GM21619 (cell line): ENCODE measurements at regions not wholly inside any gene's neighbourhood (a gene's known extent, or its start where the extent isn't known, plus 50 kb on each side); places are given as distances from the start of the nearest gene placed in this dataset.
"Not testable (repeated sequence)": the region's sequence is repeated elsewhere in the genome, so short reads cannot be mapped to it uniquely, and the experiment has no call there.

Experiments
- ATAC-seq: cut with Tn5 transposase; IDR thresholded peaks from one replicate; pipeline ENCODE4 v1.9.1; 2021; ENCODE audit not compliant: unreplicated experiment

DNA sequence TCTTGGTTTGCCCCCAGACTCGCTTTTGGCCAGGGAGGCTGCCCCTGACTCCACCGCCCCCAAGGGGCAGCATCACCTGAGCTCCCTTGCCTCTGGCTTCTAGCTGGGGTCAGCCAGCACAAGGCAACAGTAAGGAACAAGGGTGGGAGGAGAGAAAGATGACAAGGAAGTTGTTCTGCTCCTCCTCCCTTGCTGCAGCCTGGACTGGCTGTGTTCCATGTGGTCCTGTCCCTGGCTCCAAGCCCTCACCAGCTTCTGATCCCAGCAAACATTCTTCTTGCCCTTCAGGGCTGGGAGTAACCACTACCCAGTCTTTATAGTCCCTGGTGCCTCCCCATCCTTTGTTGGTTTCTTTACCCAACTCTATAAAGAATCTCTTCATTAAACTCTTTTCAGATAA is 100.3 kb upstream of the SPIN1 start:
- ATAC-seq = no peak

DNA sequence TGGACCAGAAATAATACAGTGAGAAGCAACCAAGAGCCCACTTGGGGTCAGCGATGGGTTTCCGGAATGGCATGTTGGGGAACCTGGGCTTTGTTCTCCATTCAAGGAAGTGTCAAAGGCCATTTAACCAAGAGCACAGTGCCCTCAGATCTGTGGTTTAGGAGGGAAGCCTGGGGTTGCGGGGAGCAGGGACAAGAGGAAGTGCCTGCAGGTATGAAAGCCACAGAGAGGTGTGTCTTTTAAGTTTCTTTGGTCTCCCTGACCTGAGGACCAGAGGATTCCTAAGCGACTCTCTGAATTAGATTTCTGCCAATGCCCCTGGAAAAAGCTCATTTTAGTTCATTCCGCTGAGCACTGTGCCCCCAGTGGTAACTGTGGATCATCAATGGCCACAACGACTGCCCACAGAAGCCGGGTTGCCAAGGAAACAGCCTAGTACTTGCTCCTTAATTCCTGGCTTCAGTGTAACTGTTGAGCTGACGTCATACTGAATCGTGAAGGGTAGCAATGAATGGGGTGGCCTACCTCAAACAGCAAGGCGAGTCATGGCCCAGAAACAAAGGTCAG is 107.3 kb upstream of the SPIN1 start:
- ATAC-seq = no peak

DNA sequence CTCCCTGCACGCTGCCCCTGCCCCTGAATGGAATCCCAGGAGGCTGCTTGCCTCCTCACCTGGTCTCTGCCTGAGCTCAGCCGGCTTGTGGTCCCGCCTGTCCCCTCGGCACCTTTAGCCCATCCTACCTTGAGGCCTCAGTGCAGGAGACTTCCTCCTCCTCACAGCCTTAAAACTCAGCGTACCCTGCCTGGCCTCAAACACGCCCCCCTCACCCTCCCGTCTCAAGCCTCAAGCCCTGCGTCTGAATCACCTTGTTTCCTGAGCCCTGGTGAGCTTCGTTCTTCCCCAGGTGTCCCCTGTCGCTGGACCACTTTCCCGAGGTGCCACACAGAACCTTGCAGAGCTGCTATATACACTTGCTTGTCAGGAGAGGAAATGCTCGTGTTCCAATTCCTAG is 110.2 kb upstream of the SPIN1 start:
- no peak for ATAC-seq

DNA sequence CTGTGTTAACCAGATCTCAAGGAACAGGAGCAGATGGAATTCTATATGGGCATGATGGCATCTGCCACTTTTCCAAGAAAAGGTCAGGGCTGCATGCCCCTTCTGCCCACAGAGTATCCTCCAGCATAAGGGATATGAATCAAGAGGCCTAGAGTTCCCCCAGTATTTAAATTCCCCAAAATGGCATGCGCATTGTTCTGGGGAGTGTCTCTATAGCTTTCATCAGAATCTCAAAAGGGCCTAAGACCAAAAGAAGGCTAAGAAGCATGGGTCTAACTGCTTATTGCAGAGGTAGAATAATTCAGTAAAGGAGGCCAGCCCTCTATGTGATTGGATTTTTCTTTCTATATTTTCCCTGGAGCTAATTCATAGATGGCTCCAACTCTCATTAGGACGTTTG is 114.2 kb upstream of the SPIN1 start:
- no peak for ATAC-seq

DNA sequence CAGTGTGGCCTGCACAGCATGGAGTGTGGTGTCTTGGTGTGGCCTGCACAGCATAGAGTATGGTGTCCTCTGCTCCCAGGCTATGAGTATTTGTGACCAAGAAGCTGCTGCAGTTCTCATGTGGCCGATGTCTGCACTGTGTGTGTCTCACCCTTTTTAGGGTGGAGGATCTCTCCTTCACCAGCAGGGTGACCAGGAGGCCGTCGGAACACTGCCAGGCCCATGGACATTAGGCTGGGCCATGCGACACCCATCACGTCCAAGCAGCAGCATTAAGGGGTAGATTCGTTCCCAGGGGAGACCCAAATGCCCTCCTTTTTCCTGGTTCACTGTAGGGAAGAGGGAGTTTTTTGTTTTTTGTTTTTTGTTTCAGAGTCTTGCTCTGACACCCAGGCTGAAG is 115.3 kb upstream of the SPIN1 start:
- ATAC-seq = no peak

DNA sequence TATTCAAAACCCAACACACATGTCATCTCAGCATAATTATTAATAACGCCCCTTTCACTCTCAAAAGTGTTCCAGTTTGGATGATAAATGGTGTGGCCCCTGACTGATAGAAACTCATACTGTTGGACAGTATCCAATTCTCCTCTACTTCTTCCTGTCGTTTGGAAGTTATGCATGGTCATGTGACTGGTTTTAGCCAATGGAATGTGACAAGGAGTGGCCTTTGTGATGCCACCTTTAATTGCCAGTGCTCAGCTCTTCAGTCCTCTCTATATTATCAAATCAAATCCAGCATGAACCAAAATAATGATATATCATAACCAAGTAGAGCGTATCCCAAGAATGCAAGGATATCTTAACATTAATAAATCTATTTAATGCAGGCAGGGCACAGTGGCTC is 117.8 kb upstream of the SPIN1 start:
- no peak for ATAC-seq

DNA sequence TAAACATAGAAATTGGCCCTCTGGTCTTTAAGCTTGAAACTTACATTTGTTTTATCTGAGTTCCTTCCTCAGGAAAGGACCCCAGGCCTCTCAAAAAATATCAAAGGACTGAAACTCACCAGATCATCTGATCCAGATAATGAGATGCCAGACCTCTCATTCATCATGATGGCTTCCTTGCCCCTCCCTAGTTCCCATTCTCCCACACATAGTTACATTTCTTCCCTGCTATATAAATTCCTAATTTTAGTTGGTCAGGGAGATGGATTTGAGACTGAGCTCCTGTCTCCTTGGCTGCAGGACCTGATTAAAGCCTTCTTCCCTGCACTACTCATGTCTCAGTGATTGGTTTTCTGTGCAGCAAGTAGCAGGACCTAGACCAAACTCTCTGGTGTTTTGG is 119.4 kb upstream of the SPIN1 start:
- ATAC-seq = no peak

DNA sequence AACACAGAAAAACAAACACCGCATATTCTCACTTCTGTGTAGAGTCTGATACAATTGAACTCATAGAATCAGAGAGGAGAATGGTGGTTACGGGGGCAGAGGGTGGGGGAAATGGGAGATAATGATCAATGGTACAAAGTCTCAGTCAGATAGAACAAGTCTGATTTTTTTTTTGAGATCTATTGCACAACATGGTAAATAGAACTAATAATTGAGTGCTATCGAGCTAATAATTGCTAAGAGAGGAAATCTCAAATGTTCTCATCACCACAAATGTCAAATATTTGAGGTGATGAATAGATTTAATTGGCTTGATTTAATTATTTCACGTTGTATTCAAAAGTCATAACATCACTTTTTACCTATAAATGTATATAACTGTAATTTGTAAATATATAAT is 121.0 kb upstream of the SPIN1 start:
- no peak for ATAC-seq

DNA sequence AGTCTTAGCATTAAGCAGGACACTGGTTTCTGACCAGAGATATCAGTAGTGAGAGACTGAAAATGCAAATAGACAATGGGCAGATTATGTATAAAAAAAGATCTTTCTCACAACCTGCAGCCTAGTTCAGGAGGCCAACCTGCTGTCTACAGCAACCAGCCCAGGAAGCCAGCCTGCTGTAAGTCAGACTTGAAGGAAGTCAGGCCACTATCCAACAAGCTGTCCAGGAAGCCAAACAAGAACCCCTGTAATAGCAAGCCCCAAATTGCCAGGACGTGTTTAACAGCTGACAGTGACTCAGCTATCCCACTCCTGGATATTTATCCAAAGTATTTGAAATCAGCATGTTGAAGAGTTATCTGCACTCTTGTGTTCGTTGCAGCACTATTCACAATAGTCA is 121.8 kb upstream of the SPIN1 start:
- ATAC-seq = no peak

DNA sequence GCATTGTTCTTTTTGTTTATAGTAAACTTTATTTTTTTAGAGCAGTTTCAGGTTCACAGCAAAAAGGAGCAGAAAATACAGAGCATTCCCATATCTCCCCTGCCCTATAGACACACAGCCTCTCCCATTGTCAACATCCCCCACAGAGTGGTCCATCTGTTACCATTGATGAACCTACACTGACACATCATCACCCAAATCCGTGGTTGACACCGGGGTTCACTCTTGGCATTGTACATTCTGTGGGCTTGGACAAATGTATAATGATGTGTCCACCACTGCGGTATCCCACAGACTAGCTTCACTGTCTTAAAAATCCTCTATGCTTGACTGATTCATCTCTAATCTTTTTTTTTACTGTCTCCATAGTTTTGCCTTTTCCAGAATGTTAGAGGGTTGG is 120.7 kb upstream of the SPATA31C2 start:
- ATAC-seq = no peak

DNA sequence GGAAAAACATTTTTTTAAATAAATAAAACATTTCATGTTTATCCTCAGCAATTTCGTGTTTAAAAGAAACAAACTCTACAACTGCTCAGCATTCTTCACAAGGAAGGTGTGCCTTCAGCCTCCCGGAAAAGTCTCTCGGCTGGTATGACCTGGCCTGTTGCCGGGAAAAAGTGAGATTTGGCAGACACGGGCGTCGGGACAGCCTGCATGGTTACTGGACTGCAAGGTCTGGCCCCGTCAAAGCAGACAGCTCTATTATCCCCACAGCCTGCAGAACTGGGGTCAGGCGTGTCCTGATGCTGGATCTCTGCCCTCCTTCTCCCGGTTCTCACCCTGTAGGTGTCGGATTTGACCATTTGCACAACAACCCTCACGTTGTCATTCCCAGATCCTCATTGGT is 120.3 kb upstream of the SPATA31C2 start:
- ATAC-seq = no peak

DNA sequence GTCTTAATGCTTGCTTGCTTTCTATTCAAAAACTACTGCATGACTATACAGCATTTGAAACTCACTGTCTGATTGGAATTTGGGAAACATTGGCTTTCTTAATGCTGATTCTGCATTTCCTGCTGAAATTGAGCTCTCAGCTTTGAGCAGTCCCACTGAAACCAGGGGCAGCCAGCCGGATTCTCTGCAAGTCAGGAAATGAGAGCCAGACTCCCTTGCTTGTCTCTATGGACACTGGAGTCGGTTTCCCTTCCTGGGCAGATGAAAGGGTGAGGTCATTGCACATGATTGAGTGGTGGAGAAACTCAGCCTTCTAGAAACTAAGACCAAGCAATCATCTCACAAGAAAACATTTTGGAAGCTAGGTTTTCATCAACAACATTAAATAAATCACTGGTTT is 119.7 kb upstream of the SPATA31C2 start:
- ATAC-seq = no peak

DNA sequence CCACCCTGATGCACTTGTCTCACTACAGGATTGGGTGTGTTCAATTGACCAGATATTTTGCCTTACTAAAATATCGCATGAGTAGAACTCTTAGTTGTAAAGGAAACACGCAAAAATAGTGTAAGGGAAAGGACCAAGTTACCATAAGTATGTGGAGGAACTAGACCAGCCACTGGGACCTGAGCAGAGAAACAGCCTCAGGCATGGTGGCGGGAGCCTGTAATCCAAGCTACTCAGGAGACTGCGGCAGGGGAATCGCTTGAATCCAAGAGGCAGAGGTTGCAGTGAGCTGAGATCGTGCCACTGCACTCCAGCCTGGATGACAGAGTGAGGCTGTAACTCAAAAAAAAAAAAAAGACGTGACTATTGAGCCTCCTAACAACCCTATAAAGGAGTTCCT is 117.9 kb upstream of the SPATA31C2 start:
- no peak for ATAC-seq

DNA sequence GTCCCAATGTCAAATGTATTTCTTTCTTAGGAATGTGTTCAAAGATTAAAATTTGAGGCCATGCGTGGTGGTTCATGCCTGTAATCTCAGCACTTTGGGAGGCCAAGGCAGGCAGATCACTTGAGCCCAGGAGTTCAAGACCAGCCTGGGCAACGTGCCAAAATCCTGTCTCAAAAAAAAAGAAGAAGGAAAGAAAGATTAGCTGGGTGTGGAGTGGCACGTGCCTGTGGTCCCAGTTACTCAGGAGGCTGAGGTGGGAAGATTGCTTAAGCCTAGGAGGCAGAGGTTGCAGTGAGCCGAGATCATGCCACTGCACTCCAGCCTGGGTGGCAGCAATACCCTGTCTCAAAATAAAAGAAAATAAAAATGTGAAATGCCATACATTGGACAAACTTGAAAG is 117.5 kb upstream of the SPATA31C2 start:
- not testable (repeated sequence) for ATAC-seq

DNA sequence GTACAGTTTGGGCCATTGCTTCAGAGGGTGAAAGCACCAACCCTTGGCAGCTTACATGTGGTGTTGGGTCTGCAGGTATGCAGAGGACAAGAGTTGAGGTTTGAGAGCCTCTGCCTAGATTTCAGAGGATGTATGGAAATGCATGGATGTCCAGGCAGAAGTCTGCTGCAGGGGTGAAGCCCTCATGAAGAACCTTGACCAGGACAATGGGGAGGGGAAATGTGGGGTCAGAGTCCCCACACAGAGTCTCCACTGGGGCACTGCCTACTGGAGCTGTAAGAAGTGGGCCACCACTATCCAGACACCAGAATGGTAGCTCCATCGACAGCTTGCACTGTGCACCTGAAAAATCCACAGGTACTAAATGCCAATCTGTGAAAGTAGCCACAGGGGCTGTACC is 113.6 kb upstream of the SPATA31C2 start:
- ATAC-seq = no peak

DNA sequence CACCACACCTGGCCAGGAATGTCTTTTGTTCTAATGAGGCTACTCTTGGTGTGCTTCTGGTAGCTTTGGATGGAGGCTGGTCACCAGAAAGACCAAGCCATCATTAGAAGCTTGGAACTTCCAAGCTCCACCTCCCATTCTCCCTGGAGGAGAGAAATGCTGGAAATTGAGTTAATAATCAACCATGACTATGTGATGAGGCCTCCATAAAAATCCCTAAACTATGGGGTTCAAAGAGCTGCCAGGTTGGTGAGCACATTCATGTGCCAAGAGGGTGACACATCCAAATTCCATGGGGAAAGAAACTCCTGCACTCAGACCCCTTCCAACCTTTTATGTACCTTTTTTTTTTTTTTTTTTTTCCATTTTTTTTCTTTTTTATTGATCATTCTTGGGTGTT is 105.5 kb upstream of the SPATA31C2 start:
- ATAC-seq = no peak

DNA sequence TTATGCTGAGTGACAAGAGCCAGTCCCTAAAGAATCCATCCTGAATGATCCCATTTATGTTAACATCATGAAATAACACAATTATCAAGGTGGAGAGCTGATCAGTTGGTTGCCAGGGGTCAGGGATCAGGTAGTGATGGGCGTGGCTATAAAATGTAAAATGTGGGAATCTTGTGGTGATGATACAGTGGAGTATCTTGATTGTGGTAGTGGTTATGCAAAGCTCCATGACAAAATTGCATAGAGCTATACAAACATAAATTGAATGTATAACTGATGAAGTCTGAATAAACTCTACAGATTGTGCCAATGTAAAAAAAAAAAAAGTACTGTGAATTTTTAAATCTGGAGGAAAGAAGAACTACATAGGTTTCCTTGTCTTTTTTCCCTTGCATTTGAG is 104.6 kb upstream of the SPATA31C2 start:
- ATAC-seq = no peak

DNA sequence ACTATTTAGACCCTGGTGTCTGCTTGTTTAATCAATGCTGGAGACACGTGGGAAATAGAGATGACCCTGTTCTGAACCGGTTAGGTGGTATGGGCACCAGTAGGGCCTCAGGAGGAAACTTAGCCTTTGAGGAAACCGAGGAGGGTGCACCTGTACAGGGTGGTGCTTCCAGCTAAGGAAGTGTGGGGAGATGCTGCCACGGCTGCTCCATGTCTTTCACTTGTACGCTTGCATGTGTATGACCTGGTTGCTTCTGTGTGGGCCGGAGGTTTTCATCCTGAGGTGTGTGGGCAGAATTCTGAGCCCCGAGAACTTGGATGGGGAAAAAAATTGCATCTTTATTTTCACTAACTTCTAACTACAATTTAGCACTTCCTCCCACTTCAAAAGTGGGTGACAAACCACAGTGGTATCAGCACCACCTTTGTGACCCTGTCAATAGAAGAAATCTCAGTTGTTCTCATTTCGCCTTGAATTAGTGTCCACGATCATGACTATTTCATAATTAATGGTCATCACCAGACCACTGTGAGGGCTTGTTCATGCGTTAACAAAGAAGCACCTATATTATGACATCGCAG is 99.8 kb upstream of the SPATA31C2 start:
- no peak for ATAC-seq

DNA sequence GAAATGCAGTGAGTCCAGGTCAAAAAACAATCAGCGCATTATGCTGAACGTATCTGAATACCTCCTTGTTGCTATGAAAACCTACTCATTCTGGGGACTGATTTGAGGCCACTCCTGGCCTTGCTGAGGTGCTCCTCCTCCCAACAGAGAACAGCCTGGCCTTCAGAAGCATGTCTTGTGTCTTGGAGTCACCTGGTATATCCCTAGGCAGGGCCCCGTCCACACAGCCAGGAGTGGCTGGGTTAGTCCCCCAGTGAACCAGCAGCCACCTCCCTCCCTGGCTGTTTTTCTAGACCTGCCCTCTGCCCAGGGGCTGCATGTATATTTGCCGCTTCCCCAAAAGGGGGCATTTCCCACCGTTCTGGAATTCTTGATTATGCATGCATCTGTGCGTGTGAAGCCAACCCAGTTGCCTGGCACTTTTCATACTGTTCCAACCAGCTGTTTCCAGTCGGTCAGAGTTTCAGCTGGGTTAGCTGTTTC is 99.2 kb upstream of the SPATA31C2 start:
- ATAC-seq = no peak

DNA sequence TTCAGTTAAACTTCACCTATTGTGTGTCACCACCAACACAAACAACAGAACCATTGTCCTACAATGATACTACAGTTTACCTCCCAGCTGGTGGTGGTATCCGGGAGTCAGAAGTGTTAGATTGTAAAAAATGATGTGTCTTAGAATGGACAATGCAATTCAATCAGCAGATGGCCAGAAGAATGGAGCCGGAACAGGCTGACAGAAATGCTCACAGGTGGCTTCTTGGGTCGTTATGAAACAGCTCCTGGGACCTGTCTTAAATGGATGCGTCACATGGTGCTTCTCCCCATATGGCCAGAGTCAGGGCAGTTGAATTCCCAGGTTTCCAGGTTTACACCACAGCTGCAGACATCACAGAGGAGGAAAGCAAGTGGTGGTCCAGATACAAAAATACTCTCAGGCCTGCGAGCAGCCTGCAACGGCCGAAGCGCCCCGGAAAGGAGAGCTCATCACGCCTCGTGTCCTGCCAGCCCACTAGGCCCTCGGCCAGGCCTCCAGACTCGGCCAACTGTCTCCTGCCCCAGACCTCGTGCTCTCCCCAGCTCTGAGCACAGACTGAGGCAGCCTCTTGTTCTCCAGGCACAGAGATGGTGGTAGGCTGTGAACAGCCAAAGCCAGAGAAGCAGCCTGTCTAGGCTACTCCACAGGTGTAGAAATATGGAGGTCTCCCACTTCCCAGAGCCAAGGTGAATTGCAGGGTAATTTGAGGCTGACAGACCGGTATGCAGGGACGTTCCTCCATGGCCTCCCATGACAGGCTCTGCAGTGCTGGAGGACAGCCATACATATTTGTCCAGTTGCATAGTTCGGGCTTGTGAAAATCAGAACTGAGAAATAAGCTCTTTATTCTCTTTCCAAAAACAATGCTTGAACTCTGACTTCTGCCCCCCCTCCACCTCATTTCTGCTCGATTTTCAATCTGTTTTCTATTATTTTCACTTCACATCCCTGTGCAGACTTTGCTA is 98.5 kb upstream of the SPATA31C2 start:
- ATAC-seq = no peak

DNA sequence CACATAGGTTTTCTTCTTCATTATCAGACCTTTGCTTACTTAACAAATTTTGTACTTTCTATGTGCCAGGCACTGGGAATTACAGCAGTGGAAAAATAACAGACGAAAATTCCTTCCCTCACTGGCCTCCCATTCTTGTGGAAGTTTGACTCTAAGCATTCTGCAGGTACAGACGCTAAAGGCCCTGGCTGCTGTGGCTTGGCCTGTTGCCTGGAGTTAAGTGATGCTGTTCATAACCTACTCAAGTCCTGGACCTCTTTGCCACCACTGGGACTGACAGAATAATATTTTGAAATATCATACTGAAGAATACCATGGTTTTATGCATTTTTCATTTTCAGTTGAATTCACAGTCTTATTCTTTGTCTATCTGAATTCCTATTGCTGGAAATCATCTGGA is 97.3 kb upstream of the SPATA31C2 start:
- ATAC-seq = no peak

DNA sequence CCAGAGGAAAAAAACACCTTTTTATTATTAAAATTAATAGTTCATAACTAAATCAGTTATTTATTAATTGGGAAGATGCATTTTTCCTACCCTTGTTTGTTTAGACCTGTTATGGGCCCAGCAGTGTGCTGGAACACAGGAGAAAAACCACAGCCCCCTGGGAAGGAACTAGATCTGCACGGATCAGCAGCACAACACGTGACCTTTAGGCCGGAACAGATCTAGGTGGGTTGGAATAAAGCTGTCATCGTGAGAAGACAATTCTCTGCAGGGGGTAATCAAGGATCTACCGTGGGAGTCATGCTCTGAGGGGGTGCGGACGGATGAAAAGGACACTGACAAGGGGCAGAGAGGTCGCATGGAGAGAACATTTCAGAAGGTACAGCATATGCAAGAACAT is 95.8 kb upstream of the SPATA31C2 start:
- no peak for ATAC-seq
